Lower leg skin (tissue), 3 donors: ENCODE measurements at regions not wholly inside any gene's neighbourhood (a gene's known extent, or its start where the extent isn't known, plus 50 kb on each side); places are given as distances from the start of the nearest gene placed in this dataset.

Experiments
- CTCF ChIP-seq, 3 donors: fragments of 450-650 bp; IDR thresholded peaks; one replicate each; pipeline ENCODE4 v1.5.1; 2016; ENCODE audit warnings: antibody characterized with exemption in 3 of 3, mild to moderate bottlenecking in 3 of 3, moderate library complexity in 2 of 3
- POLR2A ChIP-seq, 2 donors: fragments of 450-650 bp; IDR thresholded peaks; one replicate each; pipeline ENCODE4 v1.6.1; 2016 to 2017; ENCODE audit warnings: antibody characterized with exemption in 2 of 2, mild to moderate bottlenecking in 1 of 2, moderate library complexity in 1 of 2

DNA sequence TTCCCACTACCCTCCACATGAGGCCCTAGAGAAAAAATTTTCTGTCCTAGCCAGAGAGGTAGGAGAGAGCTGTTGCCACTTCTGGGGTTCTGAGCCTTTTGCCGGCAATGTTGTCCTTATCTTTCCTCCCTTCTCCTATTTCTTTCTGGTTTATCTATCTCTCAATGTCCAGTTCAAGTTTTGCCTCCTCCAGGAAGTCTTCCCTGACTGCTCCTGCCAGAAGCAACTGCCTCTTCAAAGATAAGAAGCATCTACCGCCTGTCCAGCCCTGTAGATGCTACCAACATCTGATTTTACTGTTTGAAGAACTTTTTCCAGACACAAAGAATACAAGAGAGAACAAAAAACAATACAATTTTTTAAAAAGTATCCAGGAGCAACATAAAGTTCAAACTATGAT is 220.8 kb upstream of the KLHL29 start:
- TF ChIP-seq CTCF (IDR thresholded peaks at IDR 0.05) = no peak
- no peak for TF ChIP-seq POLR2A (IDR thresholded peaks at IDR 0.05)
